Lung microvascular endothelial cell (primary cell): ENCODE measurements at regions not wholly inside any gene's neighbourhood (a gene's known extent, or its start where the extent isn't known, plus 50 kb on each side); places are given as distances from the start of the nearest gene placed in this dataset.
"Not testable (repeated sequence)": the region's sequence is repeated elsewhere in the genome, so short reads cannot be mapped to it uniquely, and the experiment has no call there.

ENCODE experiments used
- DNase-seq, 2 donors: peaks; one replicate each; pipeline versions ENCODE4 v3.0.0 to v3.0.0-alpha.2; 2010; ENCODE audit warnings: low read depth in 2 of 2

DNA sequence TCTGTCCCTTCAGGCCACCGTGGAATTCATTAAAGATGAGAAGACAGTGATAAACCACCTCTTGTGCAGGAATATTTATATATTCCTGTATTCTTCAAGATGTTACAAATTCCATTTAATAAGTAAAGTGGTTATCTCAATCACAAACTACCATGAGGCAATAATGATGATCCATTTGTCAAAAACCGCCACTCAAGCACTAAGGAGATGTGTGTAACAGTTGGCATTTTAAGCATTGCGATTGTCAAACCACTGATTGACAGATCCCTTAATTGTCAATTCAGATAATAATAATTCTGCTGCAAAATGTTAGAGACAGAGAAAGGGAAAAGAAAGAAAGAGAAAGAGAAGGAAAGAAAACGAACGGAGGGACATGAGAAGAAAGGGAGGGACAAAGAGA is 476.1 kb upstream of the RBFOX1 start:
- no peak for DNase-seq

DNA sequence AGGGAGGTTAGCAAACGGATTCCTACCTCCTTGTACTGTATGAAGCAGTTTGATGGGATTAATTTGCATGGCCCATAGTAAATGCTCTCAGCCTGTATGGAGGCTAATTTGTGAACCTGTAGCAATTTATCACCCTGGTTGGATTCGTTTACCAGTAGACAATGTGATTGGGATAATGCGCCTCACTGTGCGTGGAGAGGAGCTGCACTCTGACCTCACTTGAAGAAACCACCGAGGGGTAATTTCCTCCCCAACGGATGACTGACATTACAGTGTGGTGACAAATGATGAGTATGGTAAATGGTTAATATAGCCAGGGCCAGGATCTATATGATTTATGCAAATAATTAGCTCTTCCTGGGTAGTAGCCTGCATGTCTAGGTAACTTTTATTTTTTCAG is 479.1 kb upstream of the RBFOX1 start:
- no peak for DNase-seq

DNA sequence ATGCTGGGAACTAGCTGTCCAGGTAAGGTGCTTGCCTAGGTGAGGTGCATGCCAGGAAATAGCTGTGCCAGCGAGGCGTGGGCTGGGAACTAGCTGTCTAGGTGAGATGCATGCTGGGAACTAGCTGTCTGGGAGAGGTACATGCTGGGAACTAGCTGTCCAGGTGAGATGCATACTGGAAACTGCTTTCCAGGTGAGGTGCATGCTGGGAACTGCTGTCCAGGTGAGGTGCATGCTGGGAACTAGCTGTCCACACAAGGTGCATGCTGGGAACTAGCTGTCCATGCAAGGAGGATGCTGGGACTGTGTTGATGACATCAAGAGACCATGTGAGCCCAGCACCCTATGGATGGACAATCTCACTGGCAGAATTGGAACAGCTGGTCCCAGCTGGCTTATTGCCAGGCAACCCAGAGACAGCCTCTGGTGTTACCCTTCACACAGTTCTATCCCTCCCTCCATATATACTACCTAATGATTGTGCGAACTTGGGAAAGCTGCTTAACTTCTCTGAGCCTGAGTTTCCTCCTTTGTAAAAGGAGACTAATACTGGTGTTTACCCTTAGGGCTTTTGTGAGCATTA is 479.9 kb upstream of the RBFOX1 start:
- DNase-seq, result no peak

DNA sequence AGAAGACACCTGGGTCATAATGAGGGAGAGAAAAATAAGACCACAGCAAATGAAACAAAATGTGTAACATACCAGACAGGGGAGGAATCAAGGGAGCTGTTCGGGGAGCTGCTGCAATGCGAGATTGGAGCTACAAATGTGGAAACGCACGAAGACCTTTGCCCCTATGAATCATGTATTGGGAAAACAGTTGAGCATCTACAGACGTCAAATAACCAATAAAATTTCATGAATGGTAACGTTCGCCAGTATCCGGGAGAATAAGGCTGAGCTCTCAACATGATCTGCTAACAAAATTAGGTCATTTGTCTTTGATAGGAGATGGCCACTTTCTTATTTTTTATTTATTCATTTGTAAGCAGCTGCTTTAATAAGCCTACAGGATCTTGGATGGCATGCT is 486.2 kb upstream of the RBFOX1 start:
- DNase-seq, result no peak

DNA sequence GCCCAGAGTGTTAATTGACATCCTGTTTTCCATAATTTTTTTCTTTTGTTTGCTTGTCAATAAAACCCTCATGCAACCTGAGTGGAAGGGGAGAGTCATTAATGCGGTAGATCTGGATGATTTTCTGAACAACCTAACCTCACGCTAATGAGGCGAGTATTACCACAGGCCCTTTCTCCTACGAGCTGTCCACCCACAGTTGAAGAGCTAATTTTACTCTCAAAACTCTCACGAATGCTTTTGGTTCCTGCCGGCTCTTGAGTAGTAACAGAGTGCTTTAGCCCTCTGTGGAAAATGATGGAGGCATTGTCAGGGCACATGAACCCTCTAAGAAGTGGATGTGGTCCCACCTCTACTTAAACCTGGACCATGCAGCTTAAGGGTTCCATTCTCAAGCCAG is 491.3 kb upstream of the RBFOX1 start:
- DNase-seq, result no peak

DNA sequence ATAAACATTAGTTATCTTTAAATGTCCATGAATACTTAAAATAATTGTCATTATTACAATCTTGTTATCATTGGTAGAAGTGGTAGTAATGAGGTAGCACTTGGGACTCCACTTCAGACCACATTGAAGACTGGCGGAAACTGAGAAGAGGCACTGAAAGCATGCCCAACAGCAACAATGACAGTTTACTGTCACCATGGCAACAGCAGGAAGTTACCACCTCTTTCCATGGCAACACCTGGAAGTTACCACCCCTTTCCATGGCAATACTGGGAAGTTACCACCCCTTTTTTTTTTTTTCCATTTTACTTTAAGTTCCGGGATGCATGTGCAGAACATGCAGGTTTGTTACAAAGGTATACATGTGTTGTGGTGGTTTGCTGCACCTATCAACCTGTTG is 494.9 kb upstream of the RBFOX1 start:
- DNase-seq, result no peak

DNA sequence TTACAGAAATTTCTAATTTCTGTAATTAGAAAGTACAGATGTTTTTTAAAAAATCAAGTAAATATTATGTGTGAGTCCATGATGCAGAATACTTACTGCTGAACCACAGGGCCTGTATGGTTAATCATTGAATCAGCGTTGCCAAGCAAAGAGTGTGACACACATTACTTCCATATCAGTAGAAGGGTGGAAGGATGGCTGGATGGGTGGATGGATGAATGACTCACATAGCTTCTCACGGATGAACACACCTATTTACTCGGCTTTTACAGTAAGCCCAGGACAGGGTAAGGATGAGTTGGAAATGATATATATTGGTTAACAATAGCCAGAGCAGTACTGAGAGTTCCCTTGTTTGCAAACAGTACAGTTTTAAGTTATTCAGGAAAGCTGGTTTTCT is 495.9 kb upstream of the RBFOX1 start:
- no peak for DNase-seq

DNA sequence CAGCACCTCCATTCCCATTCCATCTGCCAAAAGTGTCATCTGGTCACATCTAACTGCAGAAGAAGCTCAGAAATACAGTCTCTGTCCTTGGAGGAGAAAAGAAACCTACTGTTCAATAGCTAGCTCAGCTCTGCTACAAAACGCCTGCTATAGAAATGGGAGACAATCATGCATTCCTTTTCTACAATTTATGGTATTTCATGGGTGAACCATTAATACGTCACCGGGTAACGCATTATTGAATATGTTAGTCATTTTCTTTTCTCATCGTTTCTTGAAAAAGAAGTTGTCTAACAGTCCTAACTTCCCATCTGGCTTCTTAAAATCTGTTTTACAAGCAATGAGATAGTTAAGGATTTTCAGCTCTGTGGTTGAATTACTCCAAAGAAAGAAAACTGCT is 496.7 kb upstream of the RBFOX1 start:
- no peak for DNase-seq

DNA sequence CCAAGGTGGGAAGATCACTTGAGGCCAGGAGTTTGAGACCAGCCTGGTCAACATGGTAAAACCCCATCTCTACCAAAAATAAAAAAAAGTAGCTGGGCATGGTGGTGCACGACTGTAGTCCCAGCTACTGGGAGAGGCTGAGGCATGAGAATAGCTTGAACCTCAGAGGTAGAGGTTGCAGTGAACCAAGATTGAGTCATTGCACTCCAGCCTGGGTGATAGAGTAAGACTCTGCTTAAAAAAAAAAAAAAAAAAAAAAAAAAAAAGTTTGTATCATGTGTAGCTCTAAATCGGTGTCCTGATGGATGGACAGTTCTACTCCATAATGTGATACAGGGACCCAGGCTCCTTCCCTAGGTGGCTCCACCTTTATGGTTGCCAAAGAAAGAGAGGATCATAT is 497.1 kb upstream of the RBFOX1 start:
- DNase-seq, result no peak

DNA sequence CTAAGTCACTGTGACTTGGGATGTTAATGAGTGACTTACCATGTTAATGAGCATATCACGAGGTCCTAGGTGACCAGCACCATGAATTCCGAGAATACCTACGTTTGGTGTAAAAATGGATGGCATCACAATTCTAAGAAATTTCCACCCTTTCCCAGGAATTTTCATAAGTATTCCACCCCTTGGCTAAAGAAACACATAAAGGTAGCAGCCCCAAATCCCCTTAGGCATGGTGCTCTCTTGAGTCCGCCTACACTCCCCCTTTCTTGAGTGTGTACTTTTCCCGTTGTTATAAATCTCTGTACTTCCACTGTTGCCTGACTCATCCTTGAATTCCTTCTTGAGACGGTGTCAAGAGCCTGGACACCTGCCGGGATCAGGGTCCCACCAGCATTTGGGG is 504.0 kb upstream of the RBFOX1 start:
- no peak for DNase-seq

DNA sequence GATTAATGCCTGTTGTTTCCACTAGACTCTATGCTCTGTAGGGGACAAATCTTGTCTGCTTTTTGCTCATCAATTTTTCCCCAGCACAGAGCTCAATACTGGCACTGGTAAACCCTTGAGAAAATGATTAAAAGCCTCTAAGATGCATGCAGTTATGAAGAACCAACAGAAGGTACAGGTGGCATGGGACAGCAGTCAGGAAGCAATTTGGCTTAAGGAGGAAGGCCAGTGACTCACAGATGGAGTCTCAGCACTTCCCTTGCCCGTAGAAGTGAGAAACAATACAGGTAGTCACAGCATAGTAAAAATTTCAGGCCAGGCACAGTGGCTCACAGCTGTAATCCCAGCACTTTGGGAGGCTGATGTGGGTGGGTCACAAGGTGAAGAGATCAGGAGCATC is 504.7 kb upstream of the RBFOX1 start:
- no peak for DNase-seq

DNA sequence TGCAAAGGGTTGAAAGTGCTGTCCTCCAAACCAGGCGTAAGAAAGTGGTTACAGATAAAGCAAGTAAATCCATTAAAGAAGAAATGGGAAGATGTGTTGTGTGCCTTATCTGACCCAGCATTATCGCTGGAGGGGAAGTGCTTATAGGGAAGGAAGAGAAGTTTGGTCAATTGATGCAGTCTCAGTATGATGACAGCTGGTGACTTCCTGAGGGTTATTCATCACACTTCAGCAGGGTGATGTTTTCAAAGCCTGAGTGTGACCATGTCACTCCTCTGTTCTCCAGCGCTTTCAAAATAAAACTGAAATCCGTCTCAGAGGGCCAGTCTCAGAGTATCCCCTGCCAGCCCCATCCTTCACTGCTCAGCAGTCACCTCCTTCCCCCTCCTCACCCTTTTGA is 505.4 kb upstream of the RBFOX1 start:
- no peak for DNase-seq

DNA sequence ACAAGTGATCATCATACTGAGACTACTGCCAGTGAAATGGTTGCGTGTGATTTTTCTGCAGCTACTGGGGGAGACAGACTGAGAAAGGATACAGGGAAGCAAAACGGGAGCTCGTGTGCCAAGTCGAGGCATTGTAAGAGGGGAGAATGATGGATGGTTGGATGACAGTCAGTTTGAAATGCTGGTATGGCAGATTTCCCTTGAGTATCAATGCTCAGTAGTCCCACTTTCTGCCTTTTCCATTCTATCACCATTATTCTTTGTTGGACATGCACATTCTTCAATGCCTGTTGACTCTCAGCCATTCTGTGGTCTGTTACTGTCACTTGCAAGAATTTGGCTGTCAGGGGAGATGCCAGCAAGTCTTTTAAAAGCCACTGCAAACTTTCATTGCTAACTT is 510.6 kb upstream of the RBFOX1 start:
- no peak for DNase-seq

DNA sequence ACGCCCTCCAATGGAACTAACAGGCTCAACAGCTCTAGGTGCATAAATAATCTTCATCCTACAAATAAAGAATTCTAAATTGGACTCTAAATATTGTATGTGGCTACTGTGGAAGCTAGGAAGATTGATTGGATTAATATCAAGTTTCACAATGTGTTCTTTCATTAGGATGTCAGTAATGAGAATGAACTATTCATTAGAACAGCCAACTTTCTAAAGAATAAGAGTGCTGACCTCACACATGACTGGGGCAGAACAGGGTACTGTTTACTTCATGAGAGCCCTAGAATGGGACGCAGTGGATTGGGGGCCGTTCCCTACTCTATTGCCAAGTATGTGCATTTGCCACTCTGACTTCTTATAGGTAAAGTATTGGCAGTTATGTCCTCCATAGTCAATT is 528.2 kb upstream of the RBFOX1 start:
- no peak for DNase-seq

DNA sequence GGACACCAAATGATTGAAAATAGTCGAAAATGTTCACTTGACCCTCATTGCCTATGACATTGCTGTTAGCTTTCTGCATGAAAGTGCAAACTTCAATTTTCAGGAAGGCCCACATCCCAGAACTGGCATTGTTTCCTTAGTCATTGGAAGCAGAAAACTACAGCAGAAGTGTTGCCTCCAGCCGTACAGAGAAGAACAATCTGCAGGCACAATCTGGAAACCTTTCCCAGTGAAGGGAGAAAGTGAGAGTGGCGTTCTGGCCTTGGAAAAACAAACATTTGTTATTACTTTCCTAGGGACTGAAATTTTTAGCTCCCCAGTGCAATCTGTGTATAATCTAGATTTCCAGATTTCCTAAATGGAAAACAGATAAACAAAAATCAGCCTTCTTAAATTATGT is 529.5 kb upstream of the RBFOX1 start:
- DNase-seq, result no peak

DNA sequence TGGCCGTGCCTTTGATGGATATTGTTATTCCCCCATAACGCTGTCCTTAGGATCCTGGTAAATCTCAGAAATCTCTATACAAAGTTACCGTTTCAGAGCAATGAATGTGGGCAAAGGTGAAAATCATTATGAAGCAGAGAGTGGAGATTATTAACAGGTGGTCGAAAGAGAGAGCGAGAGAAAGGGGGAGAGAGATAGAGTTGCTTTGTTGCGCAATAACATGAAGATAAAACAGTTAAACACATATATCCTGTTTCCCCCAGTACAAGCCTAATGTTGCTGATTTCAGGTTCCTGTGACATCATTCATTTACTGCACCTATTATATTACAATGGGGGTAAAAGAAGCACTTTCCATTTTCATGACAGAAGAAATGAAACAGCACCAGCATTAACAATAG is 535.4 kb upstream of the RBFOX1 start:
- no peak for DNase-seq

DNA sequence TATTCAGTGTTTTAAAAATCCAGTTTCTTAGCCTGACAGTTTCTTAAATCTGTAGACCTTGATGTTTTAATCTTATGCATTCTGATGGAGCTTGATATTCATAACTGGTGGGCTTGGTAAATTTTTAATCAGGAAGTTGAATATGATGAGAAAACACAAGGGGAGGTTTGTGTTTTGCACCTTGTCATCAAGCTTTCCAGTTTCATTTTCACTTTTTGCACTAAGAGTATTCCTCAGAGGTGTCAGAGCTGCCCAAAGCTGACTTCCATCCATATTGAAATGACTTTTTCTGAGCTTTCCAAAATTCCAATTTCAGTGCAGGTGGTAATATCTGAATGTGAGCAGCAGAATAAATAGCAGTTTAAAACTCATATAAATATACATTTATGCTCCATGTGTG is 555.0 kb upstream of the RBFOX1 start:
- no peak for DNase-seq

DNA sequence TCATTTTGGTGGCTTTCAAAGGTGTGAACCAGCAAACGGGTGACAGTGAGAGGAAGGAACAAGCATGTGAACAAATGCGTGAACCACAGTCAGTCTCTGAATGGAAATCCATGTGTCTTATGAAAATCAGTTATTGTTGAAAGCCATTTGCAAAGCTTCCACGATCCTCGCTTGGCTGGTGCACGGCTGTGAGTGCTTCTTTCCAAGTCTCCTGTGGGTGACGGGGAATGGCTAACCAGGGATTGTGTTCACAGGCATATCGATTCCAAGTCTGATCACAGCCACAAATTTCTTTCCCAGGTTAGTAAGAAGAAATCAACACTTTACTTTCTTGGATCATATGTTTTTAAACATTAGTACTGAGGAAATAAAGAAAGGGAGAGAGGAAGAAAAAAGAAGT is 556.9 kb upstream of the RBFOX1 start:
- no peak for DNase-seq

DNA sequence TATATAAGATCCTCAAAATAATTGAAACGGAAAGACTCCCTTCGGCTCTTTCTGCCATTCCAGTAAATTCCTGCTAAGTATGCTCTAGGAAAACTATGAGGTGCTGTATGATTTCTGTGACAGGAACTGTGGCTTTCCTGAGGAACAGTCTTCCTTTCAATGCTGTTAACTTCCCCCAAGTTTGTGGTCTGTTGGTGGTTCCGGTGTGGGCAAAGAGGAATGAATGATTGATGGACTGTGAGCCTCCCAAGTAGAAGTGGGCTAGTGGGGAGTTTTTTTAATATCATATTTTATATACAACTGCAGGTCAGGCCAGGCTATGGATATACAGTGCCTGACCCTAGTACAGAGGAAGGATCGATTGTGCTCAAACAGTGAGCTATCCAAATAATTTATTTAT is 560.7 kb upstream of the RBFOX1 start:
- no peak for DNase-seq

DNA sequence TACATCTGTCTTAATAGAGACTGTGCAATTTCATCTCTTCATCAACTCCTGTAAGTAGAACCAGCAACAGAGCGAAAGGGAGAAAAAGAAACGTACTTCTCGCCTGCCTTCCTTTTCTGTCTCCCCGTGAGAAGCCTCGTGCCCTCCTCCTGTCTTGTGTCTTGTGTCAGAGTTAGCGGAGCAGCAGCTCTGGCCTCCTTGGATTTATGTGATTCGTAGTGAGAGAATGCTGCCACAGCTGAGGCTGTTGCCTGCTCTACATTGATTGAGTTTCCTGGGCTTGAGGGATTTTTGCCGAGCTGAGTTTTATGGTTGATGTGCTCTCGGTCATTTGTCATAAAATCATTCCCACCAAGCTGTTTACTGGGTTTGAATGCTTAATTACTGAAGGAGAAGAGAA is 579.1 kb upstream of the RBFOX1 start:
- no peak for DNase-seq

DNA sequence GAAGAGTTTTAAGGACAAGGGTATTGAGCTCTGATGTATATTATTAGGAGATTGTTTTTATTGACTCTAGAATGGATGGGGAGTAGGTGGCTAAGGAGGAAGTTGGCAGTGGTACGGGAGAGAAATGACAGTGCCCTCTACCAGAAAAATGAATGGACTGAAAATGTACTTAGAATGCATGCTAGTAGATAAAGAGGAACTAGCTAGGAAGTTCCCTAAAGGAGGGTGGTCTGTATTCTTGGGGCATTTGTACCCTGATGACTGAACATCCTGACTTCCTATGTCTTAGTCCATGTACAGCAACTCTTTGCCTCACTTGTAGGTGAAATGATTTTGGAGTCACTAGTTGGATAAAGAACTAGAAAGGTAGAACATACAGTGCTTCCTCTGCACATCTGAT is 581.5 kb upstream of the RBFOX1 start:
- DNase-seq, result no peak

DNA sequence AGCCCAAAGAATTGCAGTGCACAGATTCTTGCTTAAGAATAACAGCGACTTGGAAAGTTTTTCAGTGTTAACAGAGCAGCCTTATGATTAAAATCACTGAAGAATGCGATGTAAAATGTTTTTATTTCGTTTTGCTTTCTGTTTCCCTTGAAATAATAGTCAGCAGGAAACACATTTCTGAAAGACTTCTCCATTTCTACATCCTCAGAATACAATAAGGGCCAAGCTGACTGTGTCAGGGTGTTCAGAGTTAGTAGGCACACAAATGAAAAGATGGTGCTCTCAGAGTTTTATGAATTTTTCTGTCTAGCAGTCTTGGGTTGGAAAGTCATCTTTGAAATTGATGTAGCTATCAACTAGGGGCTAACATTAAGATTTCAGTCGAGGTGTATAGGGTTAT is 582.9 kb upstream of the RBFOX1 start:
- no peak for DNase-seq

DNA sequence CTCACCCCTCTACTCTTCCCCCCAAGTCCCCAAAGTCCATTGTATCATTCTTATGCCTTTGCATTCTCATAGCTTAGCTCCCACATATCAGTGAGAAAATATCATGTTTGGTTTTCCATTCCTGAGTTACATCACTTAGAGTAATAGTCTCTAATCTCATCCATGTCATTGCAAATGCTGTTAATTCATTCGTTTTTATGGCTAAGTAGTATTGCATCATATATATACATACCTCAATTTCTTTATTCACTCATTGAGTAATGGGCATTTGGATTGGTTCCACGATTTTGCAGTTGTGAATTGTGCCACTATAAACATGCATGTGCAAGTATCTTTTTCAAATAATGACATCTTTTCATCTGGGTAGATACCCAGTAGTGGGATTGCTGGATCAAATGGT is 596.3 kb upstream of the RBFOX1 start:
- not testable (repeated sequence) for DNase-seq

DNA sequence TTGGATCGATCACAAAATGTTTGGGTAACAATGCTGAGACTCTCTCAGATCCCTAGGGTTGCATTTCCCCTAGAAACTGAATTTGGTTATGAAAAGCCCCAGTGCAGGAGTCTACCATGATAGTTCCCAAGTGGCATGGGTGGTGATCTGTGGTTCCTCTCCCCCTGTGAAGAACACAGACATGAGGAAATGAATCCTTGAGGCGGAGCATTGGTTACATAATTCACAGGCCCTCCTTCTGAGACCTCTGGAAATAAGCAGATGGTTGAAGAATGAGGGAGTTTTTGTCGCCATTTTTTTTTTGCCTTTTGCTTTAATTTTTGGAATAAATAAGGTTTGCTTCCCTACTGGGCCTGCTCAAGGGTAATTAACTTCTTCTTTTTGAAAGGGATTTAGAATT is 597.0 kb upstream of the RBFOX1 start:
- DNase-seq, result no peak

DNA sequence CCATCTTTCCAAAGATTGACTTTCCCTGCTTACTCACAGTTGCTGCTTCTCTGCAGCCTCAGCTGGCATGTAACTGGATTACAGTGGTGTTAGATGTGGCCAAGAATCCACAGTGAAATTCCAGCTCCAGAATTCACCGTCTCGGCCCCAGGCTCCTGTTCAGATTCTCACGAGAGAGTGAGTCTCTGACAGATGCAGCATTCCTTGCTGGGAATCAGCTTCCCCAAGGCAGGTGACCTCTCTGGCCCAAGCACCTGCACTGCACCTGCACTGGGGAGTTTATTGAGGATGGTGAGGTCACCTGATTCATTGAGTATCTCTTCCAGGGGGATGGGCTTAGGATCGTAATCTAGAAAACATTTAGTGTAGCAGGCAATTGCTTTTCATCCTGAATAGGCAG is 600.5 kb upstream of the RBFOX1 start:
- no peak for DNase-seq
